Right renal cortex interstitium (tissue), 3 donors: ENCODE measurements at regions not wholly inside any gene's neighbourhood (a gene's known extent, or its start where the extent isn't known, plus 50 kb on each side); places are given as distances from the start of the nearest gene placed in this dataset.
"Not testable (repeated sequence)": the region's sequence is repeated elsewhere in the genome, so short reads cannot be mapped to it uniquely, and the experiment has no call there.

Experiments
- DNase-seq, 3 donors: peaks; one replicate each; pipeline ENCODE4 v3.0.0-alpha.2; 2013; ENCODE audit warnings: low read depth in 3 of 3, low spot score in 2 of 3

DNA sequence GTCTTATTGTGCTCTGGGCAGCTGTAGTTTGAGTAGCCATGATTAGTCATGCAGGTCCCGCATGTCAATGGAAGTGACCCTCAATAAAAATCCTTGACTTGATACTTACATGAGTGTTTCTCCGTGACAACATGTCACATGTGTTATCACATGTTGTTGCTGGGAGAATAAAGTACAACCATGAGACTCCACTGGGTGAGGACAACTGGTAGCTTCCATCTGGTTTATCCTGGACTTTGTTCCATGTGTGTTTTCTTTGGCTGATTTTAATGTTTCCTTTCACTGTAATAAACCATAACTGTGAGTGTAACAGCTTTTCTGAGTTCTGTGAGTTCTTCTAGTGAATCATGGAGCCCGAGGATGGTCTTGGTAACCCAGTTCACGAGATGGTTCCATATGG is 63.1 kb upstream of the NDN start:
- DNase-seq: no peak

DNA sequence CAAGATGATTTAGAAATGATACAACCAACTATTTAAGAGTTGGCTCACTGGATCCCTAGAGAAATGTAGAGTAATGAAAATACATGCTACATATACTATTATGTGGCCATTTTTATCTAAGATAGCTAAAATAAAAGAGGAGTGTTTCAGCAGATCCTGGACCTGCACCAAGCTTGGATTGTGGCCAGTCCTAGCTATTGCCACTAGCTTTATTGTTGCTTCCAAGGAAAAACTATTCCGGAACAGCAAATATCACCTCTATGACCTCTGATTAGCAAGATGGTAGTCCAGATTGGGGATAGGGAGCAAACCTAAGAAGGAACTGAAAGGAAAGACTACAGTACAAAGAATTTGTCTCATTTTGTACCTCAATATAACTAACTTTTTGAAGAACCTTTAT is 63.7 kb upstream of the NDN start:
- no peak for DNase-seq

GRCh38 chr15:23753248-23753647 is 66.1 kb upstream of the NDN start:
- DNase-seq: no peak

GRCh38 chr15:23758891-23759290 is 71.8 kb upstream of the NDN start:
- no peak for DNase-seq

DNA sequence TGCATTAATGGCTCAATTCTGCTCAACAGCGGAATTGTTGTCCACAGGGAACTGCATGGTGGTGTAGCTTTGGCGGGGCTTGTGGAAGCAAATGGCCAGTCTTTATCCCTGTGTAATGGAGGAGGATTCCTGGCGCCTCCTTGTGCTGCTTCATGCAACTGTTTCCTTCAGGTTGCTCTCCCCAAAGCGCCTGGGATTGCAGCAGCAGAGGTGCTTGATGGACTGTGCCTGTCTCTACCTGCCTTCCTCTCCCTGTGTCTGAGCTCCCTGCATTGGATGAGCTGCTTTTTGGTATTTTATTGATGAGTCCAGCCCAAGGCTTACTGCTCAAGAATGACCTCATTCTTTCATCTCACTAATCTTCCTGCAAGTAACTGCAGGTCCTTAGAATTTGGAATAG is 72.9 kb upstream of the NDN start:
- DNase-seq: no peak

- DNase-seq: no peak
These were observed 74.3 kb upstream of the NDN start for GRCh38 chr15:23761386-23761785.

- no peak for DNase-seq
These were observed 74.9 kb upstream of the NDN start for GRCh38 chr15:23762026-23762425.

DNA sequence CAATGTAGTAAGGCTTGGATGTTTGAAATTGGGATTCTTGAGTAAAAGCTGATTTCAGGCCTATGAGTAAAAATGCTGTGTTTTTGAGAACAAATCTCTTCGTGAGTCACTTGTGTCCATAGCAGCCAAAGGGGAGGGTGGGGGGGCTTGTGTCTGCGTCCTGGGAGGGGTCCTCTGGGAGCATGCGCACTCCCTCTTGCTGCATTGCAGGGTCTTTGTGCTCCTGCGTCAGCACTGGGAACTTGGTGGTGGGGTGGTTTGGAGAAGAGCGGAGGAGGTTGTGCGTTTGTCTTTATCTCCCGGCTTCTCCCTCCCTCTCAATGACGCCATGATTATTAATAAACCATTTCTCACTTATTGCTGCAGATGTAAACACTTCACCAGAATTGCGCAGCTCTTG is 75.9 kb upstream of the NDN start:
- DNase-seq: no peak

GRCh38 chr15:23764306-23764705 is 77.2 kb upstream of the NDN start:
- no peak for DNase-seq

DNA sequence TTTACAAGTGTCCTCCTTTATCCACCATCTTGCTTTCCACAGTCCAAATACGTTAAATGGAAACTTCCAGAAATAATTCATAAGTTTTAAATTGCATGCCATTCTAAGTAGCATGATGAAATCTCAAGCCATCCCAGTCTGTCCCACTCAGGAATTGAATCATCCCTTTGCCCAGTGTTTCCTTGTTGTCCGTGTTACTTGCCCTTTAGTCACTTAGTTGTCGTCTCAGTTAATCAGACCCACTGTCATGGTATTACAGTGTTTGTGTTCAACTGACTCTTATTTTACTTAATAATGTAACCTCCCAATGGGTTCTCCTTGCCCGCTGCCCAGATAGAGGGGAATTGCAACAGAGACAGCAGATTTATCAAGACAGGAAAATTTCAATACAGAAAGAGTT is 77.6 kb upstream of the NDN start:
- no peak for DNase-seq

GRCh38 chr15:23766779-23767178 is 79.7 kb upstream of the NDN start:
- not testable (repeated sequence) for DNase-seq

DNA sequence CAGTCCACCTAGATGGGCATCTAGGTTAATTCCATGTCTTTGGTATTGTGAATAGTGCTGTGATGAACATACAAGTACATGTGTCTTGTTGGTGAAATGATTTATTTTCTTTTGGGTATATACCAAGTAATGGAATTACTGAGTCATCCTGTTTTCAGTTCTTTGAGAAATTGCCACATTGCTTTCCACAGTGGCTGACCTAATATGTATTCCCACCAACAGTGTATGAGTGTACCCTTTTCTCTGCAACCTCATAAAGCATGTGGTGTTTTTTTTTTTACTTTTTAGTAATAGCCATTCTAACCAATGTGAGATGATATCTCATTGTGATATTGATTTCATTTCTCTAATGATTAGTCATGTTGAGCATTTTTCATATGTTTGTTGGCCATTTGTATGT is 86.0 kb upstream of the NDN start:
- DNase-seq: no peak

DNA sequence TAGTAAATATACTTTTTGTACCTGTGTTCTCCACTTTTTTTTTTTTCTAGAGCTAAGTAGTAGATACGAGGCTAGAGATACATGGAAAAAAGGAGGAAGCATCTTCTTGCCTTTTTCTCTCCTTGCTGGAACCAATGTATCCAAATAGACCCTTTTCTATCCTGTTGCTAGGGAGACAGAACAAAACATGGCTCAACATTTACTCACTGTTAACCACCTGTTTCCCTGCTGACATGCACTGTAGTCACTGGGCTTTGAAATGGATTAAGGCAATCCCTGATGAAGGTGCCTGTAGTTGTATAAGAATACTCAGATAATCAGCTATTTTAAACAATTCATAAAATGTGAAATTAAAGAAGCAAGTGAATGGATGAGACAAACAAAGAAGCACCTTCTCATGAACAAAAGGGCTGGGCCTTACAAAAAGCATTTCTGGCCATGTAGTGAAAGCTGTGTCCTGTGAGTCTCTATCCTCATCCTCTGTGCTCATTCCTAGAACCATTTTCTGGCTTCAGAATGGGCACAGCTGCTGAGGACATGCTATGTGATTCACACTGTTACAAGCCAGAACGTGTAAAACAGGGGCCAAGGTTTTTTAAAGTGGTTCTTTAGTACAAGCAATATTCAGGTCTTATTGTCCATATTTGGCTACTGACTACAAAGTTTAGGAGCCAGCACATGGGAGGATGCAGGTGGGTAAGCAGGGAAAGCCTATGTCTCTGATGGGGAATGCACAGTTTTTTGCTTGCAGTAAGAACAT is 100.4 kb upstream of the NDN start:
- DNase-seq: no peak

GRCh38 chr15:23793191-23793680 is 106.1 kb upstream of the NDN start:
- DNase-seq: no peak

DNA sequence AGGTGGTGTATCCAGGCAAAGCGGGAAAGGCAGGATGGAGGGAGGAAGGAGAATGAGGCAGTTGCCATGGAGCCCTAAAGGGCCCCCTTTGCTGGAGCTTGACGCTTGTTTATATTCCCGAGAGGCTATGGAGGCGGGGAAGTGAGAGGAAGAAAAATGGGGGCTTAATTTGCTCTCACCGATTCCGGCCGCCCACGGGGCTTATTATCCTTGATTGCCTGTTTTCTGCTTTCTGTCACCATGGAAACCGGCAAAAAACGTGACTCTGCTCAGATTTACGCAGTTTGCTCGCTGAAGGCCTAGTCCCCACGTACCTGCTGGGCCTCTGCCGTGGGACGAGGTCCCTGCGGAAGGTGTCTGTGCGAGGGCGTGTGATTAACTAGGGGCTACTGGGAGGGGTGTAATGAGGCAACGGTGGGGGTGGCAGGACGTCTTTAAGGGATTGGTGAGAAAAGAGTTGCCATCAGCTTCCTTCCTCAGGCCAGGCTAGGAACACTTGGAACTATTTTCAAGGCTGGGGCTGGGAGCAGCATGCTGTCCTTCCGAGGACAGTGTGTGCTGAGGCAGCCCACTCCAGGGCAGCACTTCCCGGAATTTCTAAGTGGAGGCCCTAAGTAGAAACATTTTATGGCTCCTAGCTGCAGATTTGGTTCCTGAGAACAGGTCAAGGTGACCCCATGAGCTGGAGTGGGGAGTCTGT is 110.8 kb upstream of the NDN start:
- DNase-seq: peak in 2 of 3 donors; percentile 7 to 12

- no peak for DNase-seq
These were observed 114.8 kb upstream of the NDN start for GRCh38 chr15:23801881-23802280.

- DNase-seq: not testable (repeated sequence)
These were observed 115.9 kb upstream of the NDN start for GRCh38 chr15:23802896-23803435.

- no peak for DNase-seq
These were observed 119.9 kb upstream of the NDN start for GRCh38 chr15:23806980-23807379.

DNA sequence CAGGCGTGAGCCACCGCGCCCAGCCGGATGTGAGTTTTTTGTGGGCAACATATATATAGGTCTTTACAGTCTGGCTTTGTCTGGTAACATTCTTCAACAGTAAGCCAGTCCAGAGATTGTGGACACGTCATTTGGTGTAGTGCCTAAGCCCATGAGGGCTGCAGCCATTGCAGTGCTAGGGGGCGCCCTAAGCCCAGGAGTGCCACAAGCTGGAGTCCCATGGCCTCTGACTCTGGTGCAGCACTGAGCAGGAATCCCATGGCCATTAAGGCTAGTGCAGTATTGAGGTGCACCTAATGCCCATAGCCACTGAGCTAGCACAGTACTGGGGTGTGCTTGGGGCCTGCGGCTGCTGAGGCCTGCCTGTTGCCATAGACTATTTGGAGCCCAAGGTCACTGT is 136.4 kb upstream of the NDN start:
- no peak for DNase-seq

DNA sequence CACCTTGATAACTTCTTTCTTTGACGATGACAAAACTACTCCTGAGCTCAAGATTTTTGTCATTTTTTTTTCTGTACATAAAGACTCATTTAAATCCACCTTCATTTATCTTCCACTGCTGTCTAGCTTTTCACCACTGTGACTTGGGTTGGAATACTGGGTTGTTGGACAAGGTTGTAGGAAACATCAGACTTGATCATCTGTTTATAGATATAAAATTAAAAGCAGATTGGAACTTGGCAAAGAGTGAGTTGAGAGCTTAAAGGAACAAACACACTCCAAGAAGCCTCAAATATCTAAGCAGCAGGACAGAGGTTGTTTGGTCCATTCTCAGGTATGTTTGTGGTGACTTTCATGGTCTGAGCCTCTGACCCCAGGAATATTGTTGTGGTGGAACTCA is 141.7 kb upstream of the NDN start:
- no peak for DNase-seq

DNA sequence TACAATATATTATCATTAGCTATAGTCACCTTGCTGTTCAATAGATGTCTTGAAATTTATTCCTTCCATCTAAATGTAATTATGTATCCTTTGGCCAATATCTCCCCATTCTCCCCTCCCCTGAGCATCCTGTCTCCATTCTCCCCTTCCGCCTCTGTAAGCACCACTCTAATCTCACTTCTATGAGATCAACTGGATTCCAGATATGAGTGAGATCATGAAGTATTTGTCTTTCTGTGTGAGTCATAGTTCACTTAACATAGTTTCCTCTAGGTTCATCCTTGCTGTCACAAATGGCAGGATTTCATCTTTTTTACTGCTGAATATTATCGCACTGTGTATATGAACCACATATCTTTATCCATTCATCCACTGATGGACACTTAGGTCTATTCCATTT is 148.8 kb upstream of the NDN start:
- DNase-seq: no peak

DNA sequence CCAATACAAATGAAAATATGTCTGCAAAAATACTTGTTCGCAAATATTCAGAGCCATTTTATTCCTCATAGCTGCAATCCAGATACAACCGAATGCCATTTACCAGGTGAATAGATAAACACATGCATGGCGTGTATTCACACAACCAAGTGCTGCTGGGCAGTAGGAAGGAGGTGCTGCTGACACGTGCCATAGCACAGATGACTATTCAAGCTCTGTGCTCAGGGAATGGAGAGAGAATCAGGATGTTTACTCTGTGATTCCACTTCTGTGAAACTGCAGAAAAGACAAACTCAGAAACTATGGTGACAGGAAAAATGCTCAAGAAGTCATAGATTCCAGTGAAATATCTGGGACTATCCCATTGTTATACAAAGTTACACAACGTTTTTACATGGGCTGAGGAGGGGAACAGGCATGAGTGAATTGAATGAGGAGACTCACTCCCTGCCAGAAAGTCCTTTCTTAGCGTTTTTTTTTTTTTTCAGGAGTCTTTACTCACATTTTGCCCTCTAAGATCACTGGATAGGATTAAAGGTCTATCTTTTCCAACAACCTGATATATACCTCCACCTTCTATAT is 152.9 kb upstream of the NDN start:
- no peak for DNase-seq
